Progenitor cell of endocrine pancreas (in vitro differentiated cells): ENCODE measurements at regions not wholly inside any gene's neighbourhood (a gene's known extent, or its start where the extent isn't known, plus 50 kb on each side); places are given as distances from the start of the nearest gene placed in this dataset.

Experiments used
- DNase-seq: peaks from one replicate; pipeline ENCODE4 v3.0.0; 2021; ENCODE audit warnings: low spot score; ENCODE audit not compliant: unreplicated experiment
- H3K27ac Mint-ChIP-seq: 2 replicates; pipeline ENCODE4 v1.8.0; 2021; ENCODE audit warnings: mild to moderate bottlenecking, moderate library complexity, mixed read lengths
- H3K27me3 Mint-ChIP-seq: 2 replicates; pipeline ENCODE4 v1.8.0; 2021; ENCODE audit warnings: mixed read lengths
- H3K36me3 Mint-ChIP-seq: 2 replicates; pipeline ENCODE4 v1.8.0; 2022; ENCODE audit warnings: mixed read lengths; ENCODE audit not compliant: insufficient read depth
- H3K4me1 Mint-ChIP-seq: 2 replicates; pipeline ENCODE4 v1.8.0; 2021; ENCODE audit warnings: low read depth, mixed read lengths
- H3K4me3 Mint-ChIP-seq: 2 replicates; pipeline ENCODE4 v1.8.0; 2021; ENCODE audit warnings: low read depth, mild to moderate bottlenecking, moderate library complexity, mixed read lengths
- H3K9me3 Mint-ChIP-seq: 2 replicates; pipeline ENCODE4 v1.8.0; 2021; ENCODE audit warnings: low read depth, mixed read lengths
- CTCF ChIP-seq: fragments of 200-600 bp; sonication (generic); IDR thresholded peaks from one replicate; pipeline ENCODE4 v1.5.0; 2021; ENCODE audit warnings: antibody characterized with exemption, mild to moderate bottlenecking; ENCODE audit not compliant: unreplicated experiment

- Mint-ChIP-seq H3K4me1 (no peaks in the 10 kb centered on the region), H3K4me3 (no peak overlapping the region), H3K9me3 (peaks cover 4% of the 10 kb centered on the region), H3K27ac (no peak overlapping the region), H3K36me3 (no peaks in the 10 kb centered on the region), H3K27me3 (no peaks in the 10 kb centered on the region)
- no peak for DNase-seq
- no peak for TF ChIP-seq CTCF
These were observed 923.2 kb downstream of the LTN1 start for GRCh38 chr21:28069450-28069923.

- no peak for DNase-seq
- H3K36me3 Mint-ChIP-seq, result no peaks in the 10 kb centered on the region
- H3K27ac Mint-ChIP-seq, result no peak overlapping the region
- peaks cover 4% of the 10 kb centered on the region for H3K9me3 Mint-ChIP-seq
- H3K4me3 Mint-ChIP-seq, result no peak overlapping the region
- no peak for TF ChIP-seq CTCF
- no peaks in the 10 kb centered on the region for H3K27me3 Mint-ChIP-seq
- peaks cover 3% of the 10 kb centered on the region for H3K4me1 Mint-ChIP-seq
These were observed 924.0 kb downstream of the LTN1 start for GRCh38 chr21:28068455-28069358.

GRCh38 chr21:28066596-28067387, 925.9 kb downstream of the LTN1 start:
- Mint-ChIP-seq H3K4me3 (no peak overlapping the region), H3K27ac (no peak overlapping the region)
- DNase-seq, result no peak

GRCh38 chr21:28066076-28066475, 926.6 kb downstream of the LTN1 start:
- DNase-seq, result no peak
- no peaks in the 10 kb centered on the region for H3K36me3 Mint-ChIP-seq
- H3K27ac Mint-ChIP-seq, result no peak overlapping the region
- H3K4me3 Mint-ChIP-seq, result no peak overlapping the region
- TF ChIP-seq CTCF, result no peak
- H3K4me1 Mint-ChIP-seq, result peaks cover 4% of the 10 kb centered on the region
- H3K27me3 Mint-ChIP-seq, result no peaks in the 10 kb centered on the region
- H3K9me3 Mint-ChIP-seq, result no peaks in the 10 kb centered on the region

More at GRCh38 chr21:28066596-28067387, 925.9 kb downstream of the LTN1 start:
- Mint-ChIP-seq H3K9me3 (no peaks in the 10 kb centered on the region), H3K4me1 (peaks cover 4% of the 10 kb centered on the region), H3K36me3 (no peaks in the 10 kb centered on the region), H3K27me3 (no peaks in the 10 kb centered on the region)
- no peak for TF ChIP-seq CTCF
